ENCODE measurements at regions not wholly inside any gene's neighbourhood (a gene's known extent, or its start where the extent isn't known, plus 50 kb on each side); places are given as distances from the start of the nearest gene placed in this dataset.

GRCh38 chr5:109971968-109972367 is 282.2 kb downstream of the MAN2A1 start:
- no peaks in the 10 kb centered on the region for H3K79me2 ChIP-seq (ENCODE audit: low read depth)
- H3K27ac ChIP-seq = no peak overlapping the region
- no peaks in the 10 kb centered on the region for H3K9me3 Mint-ChIP-seq
- no peaks in the 10 kb centered on the region for H3K27me3 ChIP-seq
- H3K4me2 ChIP-seq = no peak overlapping the region
- H4K20me1 ChIP-seq (ENCODE audit: low read depth) = no peaks in the 10 kb centered on the region
- no peak overlapping the region for H3K4me3 ChIP-seq
- H2AFZ ChIP-seq (replicated peaks) = no peak overlapping the region
- no peak overlapping the region for H3K27ac Mint-ChIP-seq
- TF ChIP-seq EZH2 (IDR thresholded peaks at IDR 0.05) = no peak
- TF ChIP-seq CTCF (IDR thresholded peaks at IDR 0.05) = no peak
- no peak for TF ChIP-seq EZH2phosphoT487 (IDR thresholded peaks at IDR 0.05)
- no peaks in the 10 kb centered on the region for H3F3A ChIP-seq (ENCODE audit: low read depth)
- no peaks in the 10 kb centered on the region for H3K36me3 ChIP-seq
- no peak overlapping the region for H3K9ac ChIP-seq
- peaks cover 3% of the 10 kb centered on the region for H3K4me1 Mint-ChIP-seq
- no peaks in the 10 kb centered on the region for H3K27me3 Mint-ChIP-seq (ENCODE audit: insufficient read depth, low read depth)
- no peaks in the 10 kb centered on the region for H3K36me3 Mint-ChIP-seq
- DNase-seq (ENCODE audit: low spot score) = no peak
- H3K4me1 ChIP-seq = peaks cover 8% of the 10 kb centered on the region
- no peaks in the 10 kb centered on the region for H3K9me3 ChIP-seq (ENCODE audit: low read depth)
- no peak overlapping the region for H3K4me3 Mint-ChIP-seq

- Histone ChIP-seq H3K4me3 (no peak overlapping the region), H3F3A (ENCODE audit: low read depth) (no peaks in the 10 kb centered on the region), H3K79me2 (ENCODE audit: low read depth) (no peaks in the 10 kb centered on the region), H4K20me1 (ENCODE audit: low read depth) (no peaks in the 10 kb centered on the region), H2AFZ (replicated peaks) (no peak overlapping the region), H3K9me3 (ENCODE audit: low read depth) (no peaks in the 10 kb centered on the region), H3K4me2 (no peak overlapping the region), H3K9ac (no peak overlapping the region), H3K27ac (no peak overlapping the region), H3K27me3 (no peaks in the 10 kb centered on the region), H3K4me1 (no peaks in the 10 kb centered on the region), H3K36me3 (no peaks in the 10 kb centered on the region)
- TF ChIP-seq EZH2phosphoT487 (IDR thresholded peaks at IDR 0.05) (no peak), CTCF (IDR thresholded peaks at IDR 0.05) (no peak), EZH2 (IDR thresholded peaks at IDR 0.05) (no peak)
- H3K4me1 Mint-ChIP-seq = no peaks in the 10 kb centered on the region
- no peak overlapping the region for H3K27ac Mint-ChIP-seq
- no peaks in the 10 kb centered on the region for H3K36me3 Mint-ChIP-seq
- H3K4me3 Mint-ChIP-seq = no peak overlapping the region
- H3K27me3 Mint-ChIP-seq (ENCODE audit: insufficient read depth, low read depth) = no peaks in the 10 kb centered on the region
- H3K9me3 Mint-ChIP-seq = no peaks in the 10 kb centered on the region
- no peak for DNase-seq (ENCODE audit: low spot score)
Observed at GRCh38 chr5:109981979-109982378, 292.3 kb downstream of the MAN2A1 start.

GRCh38 chr5:109982966-109983534 is 293.3 kb downstream of the MAN2A1 start:
- Mint-ChIP-seq H3K36me3 (no peaks in the 10 kb centered on the region), H3K9me3 (no peaks in the 10 kb centered on the region), H3K27me3 (ENCODE audit: insufficient read depth, low read depth) (no peaks in the 10 kb centered on the region), H3K4me3 (no peak overlapping the region), H3K27ac (no peak overlapping the region), H3K4me1 (no peaks in the 10 kb centered on the region)
- Histone ChIP-seq H3K27me3 (no peaks in the 10 kb centered on the region), H3K4me3 (no peak overlapping the region), H3K4me2 (no peak overlapping the region), H3F3A (ENCODE audit: low read depth) (no peaks in the 10 kb centered on the region), H4K20me1 (ENCODE audit: low read depth) (no peaks in the 10 kb centered on the region), H3K9ac (no peak overlapping the region), H3K36me3 (no peaks in the 10 kb centered on the region), H3K79me2 (ENCODE audit: low read depth) (no peaks in the 10 kb centered on the region), H3K9me3 (ENCODE audit: low read depth) (no peaks in the 10 kb centered on the region), H2AFZ (replicated peaks) (no peak overlapping the region), H3K4me1 (no peaks in the 10 kb centered on the region), H3K27ac (no peak overlapping the region)
- TF ChIP-seq CTCF (IDR thresholded peaks at IDR 0.05) = no peak
- TF ChIP-seq EZH2 (IDR thresholded peaks at IDR 0.05) = no peak
- TF ChIP-seq EZH2phosphoT487 (IDR thresholded peaks at IDR 0.05) = no peak
- no peak for DNase-seq (ENCODE audit: low spot score)

All from neural progenitor cell (in vitro differentiated cells).